Endothelial cell of umbilical vein (primary cell): ENCODE measurements at regions not wholly inside any gene's neighbourhood (a gene's known extent, or its start where the extent isn't known, plus 50 kb on each side); places are given as distances from the start of the nearest gene placed in this dataset.

Experiments
- BruUV-seq: library from RNA; stranded (reverse); fragments of 400-500 nt; replicated peaks from 2 replicates; lab custom pipeline; 2021; lab: Mats Ljungman, UMichigan
- CTCF ChIA-PET: fragments of 300-600, 350-600 bp; sonication (Branson Sonifier 250); formaldehyde crosslinking; loops from one replicate; lab custom pipeline; 2021; ENCODE audit warnings: antibody characterized with exemption, inconsistent platforms; lab: Charles Lee
- POLR2A ChIA-PET: fragments of 300-600, 350-600 bp; sonication (Branson Sonifier 250); formaldehyde crosslinking; loops from one replicate; lab custom pipeline; 2021; ENCODE audit warnings: antibody characterized with exemption, inconsistent platforms; lab: Charles Lee
- DNase-seq: peaks from one replicate; pipeline ENCODE4 v3.0.0-alpha.2; 2011; ENCODE audit warnings: low read depth, low spot score
- FAIRE-seq: peaks from 2 replicates; lab custom pipeline; 2011; peaks lifted over from hg19 to GRCh38; lab: Jason Lieb, UNC
- H2AFZ ChIP-seq: 2 replicates; pipeline ENCODE4 v1.6.0; 2012; ENCODE audit warnings: low read depth, low read length, control low read depth, inconsistent platforms
- H3K27ac ChIP-seq: 2 replicates; pipeline ENCODE4 v1.5.1; 2011; ENCODE audit warnings: low read depth, mild to moderate bottlenecking, control low read depth, low read length, moderate library complexity; ENCODE audit not compliant: insufficient read depth
- H3K27me3 ChIP-seq, 2 experiments: 2 replicates each; pipeline versions ENCODE4 v1.6.0 to v1.6.1; 2011; ENCODE audit warnings: low read length in 2 of 2, mixed read lengths in 1 of 2; ENCODE audit not compliant: control insufficient read depth in 2 of 2, insufficient read depth in 2 of 2
- H3K36me3 ChIP-seq, 2 experiments: 2 replicates in 1 of 2; 3 replicates in 1 of 2; pipeline ENCODE4 v1.5.1; 2011; ENCODE audit warnings: low read length in 2 of 2, mild to moderate bottlenecking in 1 of 2, moderate library complexity in 1 of 2; ENCODE audit not compliant: control insufficient read depth in 2 of 2, insufficient read depth in 2 of 2; ENCODE audit errors: extremely low read depth in 1 of 2
- H3K4me1 ChIP-seq: 3 replicates; pipeline ENCODE4 v1.5.1; 2011; ENCODE audit warnings: mild to moderate bottlenecking, low read length; ENCODE audit not compliant: control insufficient read depth, insufficient read depth; ENCODE audit errors: extremely low read depth
- H3K4me2 ChIP-seq: 2 replicates; pipeline ENCODE4 v1.6.1; 2011; ENCODE audit warnings: low read length, control low read depth, mixed read lengths; ENCODE audit not compliant: insufficient read depth
- H3K4me3 ChIP-seq, 3 experiments: fragments of 200-600 bp in 1 of 3; sonication (generic), shearing (Covaris generic) in 1 of 3; replicated peaks in 1 of 3; 2 replicates each; pipeline ENCODE4 v1.5.1; 2011 to 2016; ENCODE audit warnings: control low read depth in 3 of 3, low read length in 3 of 3, mild to moderate bottlenecking in 2 of 3, inconsistent platforms in 1 of 3, low read depth in 1 of 3, moderate library complexity in 1 of 3; ENCODE audit not compliant: insufficient read depth in 1 of 3
- H3K79me2 ChIP-seq: 2 replicates; pipeline ENCODE4 v1.6.0; 2012; ENCODE audit warnings: low read length, inconsistent platforms; ENCODE audit not compliant: control insufficient read depth, insufficient read depth
- H3K9ac ChIP-seq: replicated peaks from 2 replicates; pipeline ENCODE3; 2011; ENCODE audit warnings: low read length, control low read depth; ENCODE audit not compliant: insufficient read depth; ENCODE audit errors: extremely low read depth
- H3K9me1 ChIP-seq: replicated peaks from 3 replicates; pipeline ENCODE4 v1.6.0; 2011; ENCODE audit warnings: mild to moderate bottlenecking, low read length; ENCODE audit not compliant: control insufficient read depth, insufficient read depth; ENCODE audit errors: extremely low read depth
- H3K9me3 ChIP-seq: replicated peaks from 2 replicates; pipeline ENCODE4 v1.5.1; 2012; ENCODE audit warnings: low read length, inconsistent platforms; ENCODE audit not compliant: control insufficient read depth, insufficient read depth
- H4K20me1 ChIP-seq: replicated peaks from 2 replicates; pipeline ENCODE3; 2011; ENCODE audit warnings: mild to moderate bottlenecking, low read length; ENCODE audit not compliant: control insufficient read depth, insufficient read depth; ENCODE audit errors: extremely low read depth
- CTCF ChIP-seq, 2 donors: IDR thresholded peaks; 1 replicate in 1 of 2; 2 replicates in 1 of 2; pipeline ENCODE4 v1.5.1; 2011; ENCODE audit warnings: low read length in 2 of 2, mild to moderate bottlenecking in 2 of 2, moderate library complexity in 2 of 2, control low read depth in 1 of 2, inconsistent platforms in 1 of 2, low read depth in 1 of 2; ENCODE audit not compliant: insufficient read depth in 1 of 2; ENCODE audit errors: extremely low read depth in 1 of 2
- EZH2 ChIP-seq: IDR thresholded peaks from 2 replicates; pipeline ENCODE4 v1.6.1; 2012; ENCODE audit warnings: borderline replicate concordance, low read depth, mild to moderate bottlenecking, moderate library complexity, low read length, inconsistent platforms; ENCODE audit not compliant: severe bottlenecking
- FOS ChIP-seq: IDR thresholded peaks from 2 replicates; pipeline ENCODE4 v1.6.1; 2011; ENCODE audit warnings: mild to moderate bottlenecking, low read length, moderate library complexity, borderline replicate concordance; ENCODE audit not compliant: insufficient read depth
- GATA2 ChIP-seq: IDR thresholded peaks from 2 replicates; pipeline ENCODE4 v1.7.0; 2011; ENCODE audit warnings: low read depth, mild to moderate bottlenecking, moderate library complexity, mixed read lengths, low read length; ENCODE audit not compliant: insufficient read length, insufficient read depth
- JUN ChIP-seq: IDR thresholded peaks from 2 replicates; pipeline ENCODE4 v1.6.1; 2011; ENCODE audit warnings: borderline replicate concordance, low read depth; ENCODE audit not compliant: insufficient read length, insufficient read depth
- MAX ChIP-seq: IDR thresholded peaks from 2 replicates; pipeline ENCODE4 v1.6.1; 2011; ENCODE audit not compliant: insufficient read depth, insufficient read length
- MYC ChIP-seq: IDR thresholded peaks from one replicate; pipeline ENCODE4 v1.6.1; 2011; ENCODE audit warnings: mild to moderate bottlenecking, low read depth, low read length
- POLR2A ChIP-seq: IDR thresholded peaks from 2 replicates; pipeline ENCODE4 v1.6.1; 2012; ENCODE audit warnings: low read depth, mild to moderate bottlenecking, control low read depth, low read length
- POLR2AphosphoS5 ChIP-seq: IDR thresholded peaks from 2 replicates; pipeline ENCODE4 v1.6.1; 2012; ENCODE audit warnings: low read depth, mild to moderate bottlenecking, control low read depth, low read length, moderate library complexity; ENCODE audit not compliant: insufficient read depth
- dilution Hi-C: fragments of 300-500 bp; cut with MboI; formaldehyde crosslinking; loops from one replicate; pipeline ENCODE4 v1.15.0; 2019; ENCODE audit warnings: low sequenced_read_pairs; ENCODE audit not compliant: extremely low pct_ligation_motif_present
- intact Hi-C: fragments of 100-400 bp; cut with micrococcal nuclease; formaldehyde crosslinking; loops from one replicate; pipeline ENCODE4 v1.10.0; 2022

- FAIRE-seq, result no peak
- H4K20me1 ChIP-seq, result no peaks in the 10 kb centered on the region
- intact Hi-C loops, result no loop called here
- H3K4me1 ChIP-seq, result no peaks in the 10 kb centered on the region
- peaks cover 8% of the 10 kb centered on the region for H3K9me3 ChIP-seq
- dilution Hi-C loops, result no loop called here
- no peak overlapping the region for H3K4me2 ChIP-seq
- POLR2A ChIA-PET, result no interaction called here
- H3K36me3 ChIP-seq, result no peaks in the 10 kb centered on the region
- H3K27ac ChIP-seq, result no peak overlapping the region
- H3K4me3 ChIP-seq, result no peak overlapping the region
- BruUV-seq, result no TSS peak
- H3K9me1 ChIP-seq, result no peaks in the 10 kb centered on the region
- CTCF ChIA-PET, result no interaction called here
- H3K79me2 ChIP-seq, result no peaks in the 10 kb centered on the region
- no peaks in the 10 kb centered on the region for H3K27me3 ChIP-seq
- H3K9ac ChIP-seq, result no peak overlapping the region
- no peak for TF ChIP-seq MAX
- no peak for TF ChIP-seq POLR2A
- no peak for TF ChIP-seq GATA2
- no peak for TF ChIP-seq MYC
- TF ChIP-seq FOS, result no peak
- no peak for TF ChIP-seq CTCF (IDR thresholded peaks at IDR 0.05; ENCODE audit: extremely low read depth in 1 of 2, insufficient read depth in 1 of 2, low read depth in 1 of 2, low read length in 2 of 2)
- no peak for TF ChIP-seq POLR2AphosphoS5
- TF ChIP-seq JUN, result no peak
- TF ChIP-seq EZH2, result no peak
- H2AFZ ChIP-seq, result no peak overlapping the region
- DNase-seq, result no peak
These were observed 55.9 kb upstream of the VWC2 start for GRCh38 chr7:49717547-49717946.
